Loucy (cell line): ENCODE measurements at regions not wholly inside any gene's neighbourhood (a gene's known extent, or its start where the extent isn't known, plus 50 kb on each side); places are given as distances from the start of the nearest gene placed in this dataset.

ENCODE experiments used
- H2AFZ ChIP-seq: fragments of 200-600 bp; sonication (generic); 2 replicates; pipeline ENCODE4 v1.6.0; 2016; ENCODE audit warnings: antibody characterized with exemption, mild to moderate bottlenecking, low read length, moderate library complexity
- H3F3A ChIP-seq: fragments of 200-600 bp; 2 replicates; pipeline ENCODE4 v1.6.0; 2016; ENCODE audit warnings: antibody characterized with exemption, low read depth, mild to moderate bottlenecking
- H3K27me3 ChIP-seq: fragments of 200-600 bp; sonication (generic); 2 replicates; pipeline ENCODE4 v1.6.1; 2014; ENCODE audit warnings: low read length, mild to moderate bottlenecking; ENCODE audit not compliant: insufficient read depth, poor library complexity, severe bottlenecking
- H3K36me3 ChIP-seq: fragments of 200-600 bp; sonication (generic); 2 replicates; pipeline ENCODE4 v1.6.1; 2016; ENCODE audit warnings: low read length; ENCODE audit not compliant: insufficient read depth
- H3K4me1 ChIP-seq: fragments of 200-600 bp; sonication (generic); 2 replicates; pipeline ENCODE4 v1.5.1; 2014; ENCODE audit warnings: low read length, mild to moderate bottlenecking; ENCODE audit not compliant: insufficient read depth, poor library complexity, severe bottlenecking
- H3K4me2 ChIP-seq: fragments of 200-600 bp; sonication (generic); 2 replicates; pipeline ENCODE4 v1.6.0; 2014; ENCODE audit warnings: antibody characterized with exemption, low read length, low read depth, mild to moderate bottlenecking; ENCODE audit not compliant: poor library complexity, severe bottlenecking
- H3K4me3 ChIP-seq: fragments of 200-600 bp; sonication (generic); 2 replicates; pipeline ENCODE4 v1.5.1; 2014; ENCODE audit warnings: low read length, mild to moderate bottlenecking, mixed read lengths; ENCODE audit not compliant: poor library complexity, severe bottlenecking
- H3K79me2 ChIP-seq: fragments of 200-600 bp; sonication (generic); 2 replicates; pipeline ENCODE4 v1.6.1; 2014; ENCODE audit warnings: low read length; ENCODE audit not compliant: insufficient read depth
- H3K9ac ChIP-seq: fragments of 200-600 bp; sonication (generic); 2 replicates; pipeline ENCODE4 v1.6.0; 2014; ENCODE audit warnings: mild to moderate bottlenecking, low read depth, low read length, moderate library complexity; ENCODE audit not compliant: poor library complexity, severe bottlenecking
- H3K9me2 ChIP-seq: fragments of 200-600 bp; sonication (generic); replicated peaks from 2 replicates; pipeline ENCODE4 v1.6.1; 2016; ENCODE audit warnings: low read depth, low read length, mixed read lengths
- H3K9me3 ChIP-seq: fragments of 200-600 bp; sonication (generic); 2 replicates; pipeline ENCODE4 v1.6.1; 2014; ENCODE audit warnings: mild to moderate bottlenecking, antibody characterized with exemption, low read length, low read depth; ENCODE audit not compliant: insufficient read depth
- H4K20me1 ChIP-seq: fragments of 200-600 bp; sonication (generic); 2 replicates; pipeline ENCODE4 v1.6.0; 2014; ENCODE audit warnings: antibody characterized with exemption, low read length, mild to moderate bottlenecking; ENCODE audit not compliant: insufficient read depth, poor library complexity, severe bottlenecking
- EZH2phosphoT487 ChIP-seq: fragments of 200-600 bp; IDR thresholded peaks from 2 replicates; pipeline ENCODE4 v1.6.1; 2018; ENCODE audit warnings: antibody characterized with exemption, mild to moderate bottlenecking, moderate library complexity, borderline replicate concordance
- TF ChIP-seq, protein P1 (sequence below): fragments of 200-600 bp; sonication (generic); conservative IDR thresholded peaks from 2 replicates; pipeline ENCODE4 v1.5.1; 2014; ENCODE audit warnings: mild to moderate bottlenecking, antibody characterized with exemption, low read length

DNA sequence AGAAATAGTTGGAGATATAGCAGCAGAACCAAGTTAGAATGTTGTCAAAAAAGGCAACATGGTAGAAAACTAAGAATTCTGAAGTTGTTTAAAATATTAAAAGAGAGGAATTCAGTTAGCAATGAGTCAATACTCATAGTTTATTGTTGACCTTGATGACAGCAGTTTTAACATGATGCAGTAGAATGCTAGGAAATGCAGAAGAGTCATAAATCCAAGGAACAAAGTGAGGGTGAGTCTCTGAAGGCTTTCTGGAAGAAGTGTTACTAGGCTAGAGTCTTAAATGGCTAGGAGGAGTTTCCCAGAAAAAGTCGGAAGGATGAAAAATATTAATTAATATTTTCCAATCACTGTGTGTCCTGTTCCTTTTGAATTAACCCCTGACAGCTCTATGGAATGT, 807.3 kb downstream of the TSN start:
- Histone ChIP-seq H3K9me2 (no peaks in the 10 kb centered on the region), H3K4me2 (no peak overlapping the region), H3K4me1 (no peaks in the 10 kb centered on the region), H3K4me3 (no peak overlapping the region), H3K9ac (no peak overlapping the region), H2AFZ (no peak overlapping the region), H3K79me2 (no peaks in the 10 kb centered on the region), H3F3A (no peaks in the 10 kb centered on the region), H3K27me3 (no peaks in the 10 kb centered on the region), H3K9me3 (no peaks in the 10 kb centered on the region; the same call in 1 of the 2 replicates), H3K36me3 (no peaks in the 10 kb centered on the region), H4K20me1 (no peaks in the 10 kb centered on the region)
- TF ChIP-seq, protein P1, sequence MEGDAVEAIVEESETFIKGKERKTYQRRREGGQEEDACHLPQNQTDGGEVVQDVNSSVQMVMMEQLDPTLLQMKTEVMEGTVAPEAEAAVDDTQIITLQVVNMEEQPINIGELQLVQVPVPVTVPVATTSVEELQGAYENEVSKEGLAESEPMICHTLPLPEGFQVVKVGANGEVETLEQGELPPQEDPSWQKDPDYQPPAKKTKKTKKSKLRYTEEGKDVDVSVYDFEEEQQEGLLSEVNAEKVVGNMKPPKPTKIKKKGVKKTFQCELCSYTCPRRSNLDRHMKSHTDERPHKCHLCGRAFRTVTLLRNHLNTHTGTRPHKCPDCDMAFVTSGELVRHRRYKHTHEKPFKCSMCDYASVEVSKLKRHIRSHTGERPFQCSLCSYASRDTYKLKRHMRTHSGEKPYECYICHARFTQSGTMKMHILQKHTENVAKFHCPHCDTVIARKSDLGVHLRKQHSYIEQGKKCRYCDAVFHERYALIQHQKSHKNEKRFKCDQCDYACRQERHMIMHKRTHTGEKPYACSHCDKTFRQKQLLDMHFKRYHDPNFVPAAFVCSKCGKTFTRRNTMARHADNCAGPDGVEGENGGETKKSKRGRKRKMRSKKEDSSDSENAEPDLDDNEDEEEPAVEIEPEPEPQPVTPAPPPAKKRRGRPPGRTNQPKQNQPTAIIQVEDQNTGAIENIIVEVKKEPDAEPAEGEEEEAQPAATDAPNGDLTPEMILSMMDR: no peak
- no peak for TF ChIP-seq EZH2phosphoT487

DNA sequence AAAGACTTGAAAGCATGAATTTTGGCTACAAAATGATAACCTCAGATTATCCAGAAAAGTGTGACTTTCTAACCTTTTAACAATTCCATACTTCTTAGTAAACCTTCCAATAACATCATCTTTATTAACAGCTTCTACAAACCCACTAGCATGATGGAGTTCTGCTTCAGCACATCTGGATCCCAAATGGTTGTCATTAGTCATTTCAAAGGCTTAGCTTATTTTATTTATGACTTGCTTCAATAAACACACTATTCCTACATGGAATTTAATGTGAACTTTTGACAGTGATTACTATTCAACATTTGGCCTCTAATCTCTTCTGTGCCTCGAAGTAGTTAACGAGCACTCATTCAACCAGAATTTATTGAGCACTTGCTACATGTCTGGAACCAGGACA, 808.3 kb downstream of the TSN start:
- Histone ChIP-seq H3K27me3 (no peaks in the 10 kb centered on the region), H3K4me2 (no peak overlapping the region), H2AFZ (no peak overlapping the region), H3K79me2 (no peaks in the 10 kb centered on the region), H3F3A (no peaks in the 10 kb centered on the region), H3K4me1 (no peaks in the 10 kb centered on the region), H3K9me2 (no peaks in the 10 kb centered on the region), H4K20me1 (no peaks in the 10 kb centered on the region), H3K9ac (no peak overlapping the region), H3K36me3 (no peaks in the 10 kb centered on the region), H3K4me3 (no peak overlapping the region), H3K9me3 (no peaks in the 10 kb centered on the region)
- TF ChIP-seq EZH2phosphoT487: no peak
- TF ChIP-seq, protein P1: no peak

DNA sequence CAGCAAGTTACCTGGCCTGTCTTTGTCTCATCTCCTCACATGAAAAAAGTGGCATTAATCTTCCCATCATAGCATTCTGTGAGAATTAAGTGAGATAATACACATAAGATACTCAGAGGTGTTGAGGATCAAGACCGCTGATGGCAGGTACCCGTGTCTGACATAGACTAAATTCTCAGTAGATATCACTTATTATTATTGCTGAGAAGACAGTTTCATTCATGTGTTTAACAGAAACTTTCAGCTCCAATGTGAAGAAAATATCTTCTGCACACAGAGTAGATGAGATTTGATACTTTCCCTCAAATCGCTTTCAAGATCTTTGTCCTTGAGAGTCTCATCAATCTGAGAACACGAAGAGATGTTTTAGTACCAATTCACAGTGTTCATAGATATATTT, 809.4 kb downstream of the TSN start:
- H3K79me2 ChIP-seq: no peaks in the 10 kb centered on the region

More for the DNA sequence above, 809.4 kb downstream of the TSN start:
- Histone ChIP-seq H3K9me3 (no peaks in the 10 kb centered on the region), H3K36me3 (no peaks in the 10 kb centered on the region), H3K27me3 (no peaks in the 10 kb centered on the region), H4K20me1 (no peaks in the 10 kb centered on the region), H3K4me1 (no peaks in the 10 kb centered on the region), H3K9ac (no peak overlapping the region), H3K4me2 (no peak overlapping the region), H2AFZ (no peak overlapping the region), H3F3A (no peaks in the 10 kb centered on the region), H3K4me3 (no peak overlapping the region), H3K9me2 (no peaks in the 10 kb centered on the region)
- TF ChIP-seq, protein P1: no peak
